Right ventricle myocardium superior (tissue), 1 donor: ENCODE measurements at regions not wholly inside any gene's neighbourhood (a gene's known extent, or its start where the extent isn't known, plus 50 kb on each side); places are given as distances from the start of the nearest gene placed in this dataset.
"Not testable (repeated sequence)": the region's sequence is repeated elsewhere in the genome, so short reads cannot be mapped to it uniquely, and the experiment has no call there.

Experiments
- ATAC-seq: fragments of 200-7000 bp; cut with Tn5 transposase; one replicate; pipeline ENCODE4 v1.9.1; 2020; ENCODE audit warnings: mild to moderate bottlenecking; ENCODE audit not compliant: poor library complexity
- DNase-seq: peaks from one replicate; pipeline ENCODE4 v3.0.0-alpha.2; 2020
- intact Hi-C: fragments of 100-400 bp; cut with DNase I; formaldehyde crosslinking; loops from one replicate; pipeline ENCODE4 v1.11.2; 2022
- donor health status: DM: no; HTN: yes; CAD: no; lungs with severe emphysema.

GRCh38 chr1:182003953-182004586, 57.4 kb downstream of the ZNF648 start:
- ATAC-seq (no peak), DNase-seq (peak; percentile 63)
- intact Hi-C loops = no loop called here

DNA sequence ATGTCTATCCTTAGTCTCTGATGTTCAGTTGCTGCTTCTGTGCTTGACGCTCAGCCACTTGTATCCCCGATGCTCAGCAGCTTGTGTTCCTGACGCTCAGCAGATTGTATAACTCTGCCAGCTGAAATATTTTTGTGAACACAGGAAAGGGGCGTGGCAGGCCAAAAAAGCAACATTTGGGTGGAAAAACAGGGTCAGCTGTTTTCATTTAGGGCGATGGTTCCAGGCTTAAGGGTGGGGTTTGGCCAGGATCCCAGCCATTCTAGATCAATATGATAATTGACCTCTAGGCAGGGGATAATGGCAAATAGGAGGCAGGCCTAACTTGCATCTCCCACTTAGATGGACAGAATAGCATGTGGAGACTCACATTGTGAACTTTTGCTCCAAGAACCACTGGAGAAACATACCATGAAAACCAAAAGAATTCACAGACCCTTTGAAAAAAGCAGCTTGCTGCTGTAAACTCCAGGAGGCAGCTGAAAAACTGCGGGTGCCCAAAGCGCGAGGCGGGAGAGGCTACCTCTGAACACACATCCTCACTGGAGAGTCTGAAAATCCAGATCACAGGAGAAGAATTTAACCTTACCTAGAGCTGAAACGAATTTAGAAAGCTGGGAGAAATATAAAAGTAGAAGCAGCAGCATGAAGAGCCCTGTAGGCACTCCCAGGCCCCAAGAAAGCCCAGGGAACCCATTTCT, 58.3 kb downstream of the ZNF648 start:
- DNase-seq = peak; percentile 39
- ATAC-seq = no peak
- intact Hi-C loops = no loop called here

GRCh38 chr1:182002570-182002969, 58.9 kb downstream of the ZNF648 start:
- intact Hi-C loops = no loop called here
- DNase-seq (no peak), ATAC-seq (no peak)

- no peak for ATAC-seq
- intact Hi-C loops = no loop called here
Observed at GRCh38 chr1:181998858-181999257, 62.7 kb downstream of the ZNF648 start.

GRCh38 chr1:181992072-181992471, 69.4 kb downstream of the ZNF648 start:
- intact Hi-C loops = no loop called here
- DNase-seq (no peak), ATAC-seq (no peak)

More at GRCh38 chr1:181998858-181999257, 62.7 kb downstream of the ZNF648 start:
- no peak for DNase-seq

DNA sequence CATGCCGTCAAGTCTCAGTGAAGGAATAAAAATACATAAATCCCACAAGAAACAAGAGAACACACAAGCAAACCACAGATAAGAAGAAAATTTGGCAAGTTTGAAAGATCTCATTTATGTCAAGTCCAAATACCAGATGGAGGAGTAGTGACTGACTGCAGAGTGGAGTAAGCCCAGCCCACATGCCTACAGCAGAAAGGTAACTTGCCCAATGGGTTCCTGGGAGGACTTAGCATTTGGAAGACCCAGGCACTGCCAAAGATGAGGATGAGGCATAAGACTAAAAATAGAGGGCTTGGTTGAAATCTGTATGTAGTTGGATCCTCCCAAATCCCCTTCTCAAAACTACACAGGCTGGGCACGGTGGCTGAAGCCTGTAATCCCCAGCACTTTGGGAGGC, 70.8 kb downstream of the ZNF648 start:
- DNase-seq (no peak), ATAC-seq (no peak)
- intact Hi-C loops = no loop called here

DNA sequence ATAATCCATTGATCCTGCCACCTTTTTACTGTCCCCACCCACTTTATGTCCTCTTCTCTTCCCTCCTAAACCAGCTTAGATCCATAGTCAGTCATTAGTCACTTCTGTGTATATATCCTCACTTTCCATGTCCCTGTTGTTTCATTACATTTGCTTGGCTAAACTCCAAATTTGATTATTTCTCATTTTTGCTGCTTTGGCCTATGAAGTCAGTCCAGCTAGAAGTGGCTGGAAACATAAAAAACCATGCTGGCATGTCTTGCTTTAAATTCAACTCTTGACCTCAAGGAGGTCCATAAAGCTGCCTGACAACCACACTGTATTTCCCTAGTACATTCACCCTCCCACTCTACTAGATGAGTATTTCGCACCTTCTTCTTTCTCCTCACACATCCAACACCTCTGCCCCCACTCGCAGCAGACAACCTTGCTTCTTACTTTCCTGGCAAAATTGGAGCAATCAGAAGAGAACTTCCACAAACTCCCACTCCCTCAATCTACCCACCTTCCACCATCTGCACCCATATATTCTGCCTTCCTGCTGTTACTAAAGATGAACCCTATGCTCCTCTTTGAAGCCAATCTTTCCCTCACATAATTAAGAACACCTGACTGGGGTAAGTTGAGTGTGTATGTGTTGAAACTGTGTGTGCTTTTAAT, 72.1 kb downstream of the ZNF648 start:
- ATAC-seq = no peak
- intact Hi-C loops = no loop called here

DNA sequence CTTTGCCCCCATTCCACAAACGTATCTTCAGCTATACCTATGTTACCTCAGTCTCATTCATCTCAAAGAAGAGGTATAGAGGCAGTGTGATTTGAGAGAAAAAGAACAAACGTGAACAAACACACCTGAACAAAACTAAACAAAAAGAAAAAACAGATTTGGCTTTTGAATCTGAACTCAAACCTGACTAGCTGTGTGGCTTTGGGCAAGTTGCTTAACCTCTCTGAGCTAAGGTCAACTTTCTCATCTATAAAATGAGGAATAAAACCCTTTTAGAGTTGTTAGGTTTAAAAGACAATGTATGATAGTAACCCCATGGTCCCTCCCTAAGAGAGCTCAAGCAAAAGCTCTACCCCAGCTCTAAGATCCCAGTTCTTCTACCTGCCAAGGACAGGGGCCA, 73.5 kb downstream of the ZNF648 start:
- DNase-seq (no peak), ATAC-seq (no peak)
- intact Hi-C loops = no loop called here

More for the DNA sequence above, 72.1 kb downstream of the ZNF648 start:
- DNase-seq = no peak

DNA sequence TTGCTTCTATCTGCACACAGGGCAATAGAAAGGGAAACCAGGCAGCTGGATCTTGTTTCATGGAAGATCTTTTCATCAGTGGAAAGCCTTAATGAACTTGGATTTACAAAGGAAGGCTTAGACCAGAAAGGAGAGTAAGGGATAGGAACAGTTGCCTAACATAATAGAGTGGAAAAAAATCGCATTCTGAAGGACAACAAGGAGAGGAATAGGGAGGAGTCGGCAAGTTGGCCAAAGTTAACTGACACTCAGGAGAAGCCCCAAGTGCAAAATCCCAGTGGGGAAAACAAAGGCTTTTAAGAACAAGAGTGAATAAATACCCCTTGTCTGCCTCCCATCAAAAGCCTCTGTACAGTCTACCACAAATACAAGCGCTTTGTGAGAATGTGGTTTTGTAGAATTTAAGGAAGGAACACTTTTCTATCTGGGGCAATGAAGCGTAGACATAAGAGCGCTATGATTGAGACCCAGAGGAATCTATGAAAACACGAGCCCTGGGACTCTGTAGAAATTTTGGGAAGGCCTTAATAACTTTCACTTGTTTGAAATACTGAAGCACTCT, 74.1 kb downstream of the ZNF648 start:
- DNase-seq = no peak
- intact Hi-C loops = no loop called here

DNA sequence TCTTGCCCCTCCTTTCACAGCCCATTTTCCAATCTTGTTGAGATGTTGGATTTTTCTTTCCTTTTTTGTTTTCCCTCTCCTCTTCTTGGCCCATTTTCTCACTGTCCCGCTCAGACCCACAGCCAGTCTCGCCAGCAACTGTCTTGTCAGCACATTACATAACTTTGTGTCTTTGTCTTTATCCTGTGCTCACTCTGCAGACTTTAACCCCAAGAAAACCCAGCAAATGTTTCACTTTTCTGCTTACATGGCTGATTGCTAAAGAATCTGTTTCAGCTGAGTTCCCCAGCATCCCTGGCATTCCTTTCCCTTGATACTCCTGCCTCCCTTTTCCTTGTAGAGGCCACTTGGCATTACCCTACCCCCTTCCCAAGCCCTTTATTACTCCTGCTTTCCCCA, 74.6 kb downstream of the ZNF648 start:
- intact Hi-C loops = no loop called here
- ATAC-seq (no peak), DNase-seq (no peak)

More for the DNA sequence above, 74.1 kb downstream of the ZNF648 start:
- no peak for ATAC-seq

- intact Hi-C loops = no loop called here
- DNase-seq (no peak), ATAC-seq (no peak)
Observed at GRCh38 chr1:181985936-181986906, 75.3 kb downstream of the ZNF648 start.

GRCh38 chr1:181985281-181985680, 76.2 kb downstream of the ZNF648 start:
- DNase-seq (no peak), ATAC-seq (no peak)
- intact Hi-C loops = no loop called here

DNA sequence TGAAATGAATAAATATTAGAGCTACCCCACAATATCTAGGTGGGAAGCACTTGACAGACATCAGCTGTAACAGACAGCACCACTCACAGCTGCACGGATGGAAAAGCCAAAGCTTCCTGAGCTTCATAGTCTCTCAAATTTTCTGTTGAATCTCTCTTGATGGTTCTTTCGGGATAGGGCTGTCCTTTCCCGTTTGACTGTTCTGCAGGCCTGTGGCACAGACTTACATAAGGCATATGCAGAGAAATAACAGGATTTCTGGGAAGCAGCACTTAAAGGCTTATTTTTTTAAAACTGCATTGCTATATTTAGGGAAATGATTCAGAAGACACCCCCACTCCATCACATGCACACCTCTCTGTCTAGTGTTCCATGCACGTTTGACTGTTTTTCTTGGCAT, 77.5 kb downstream of the ZNF648 start:
- DNase-seq (no peak), ATAC-seq (no peak)
- intact Hi-C loops = no loop called here

DNA sequence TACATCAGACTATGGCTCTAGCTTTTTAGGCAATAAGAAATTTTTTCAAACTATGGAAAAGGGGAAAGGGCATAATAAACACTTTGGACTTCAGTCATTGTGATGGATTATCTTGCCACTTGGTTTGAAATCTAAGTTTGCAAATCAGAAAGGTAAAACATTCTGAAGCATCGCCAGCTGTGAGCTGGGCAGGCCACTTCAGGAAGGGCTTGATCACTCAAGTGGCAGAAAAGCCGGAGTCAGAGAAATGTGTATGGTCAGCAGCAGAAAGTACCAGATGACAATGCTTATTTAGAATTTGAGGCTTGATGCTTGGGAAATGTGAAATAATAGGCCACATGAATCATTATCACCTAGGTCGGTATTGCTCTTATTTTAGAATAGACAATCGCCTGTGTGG, 79.7 kb downstream of the ZNF648 start:
- DNase-seq (no peak), ATAC-seq (no peak)
- intact Hi-C loops = no loop called here

DNA sequence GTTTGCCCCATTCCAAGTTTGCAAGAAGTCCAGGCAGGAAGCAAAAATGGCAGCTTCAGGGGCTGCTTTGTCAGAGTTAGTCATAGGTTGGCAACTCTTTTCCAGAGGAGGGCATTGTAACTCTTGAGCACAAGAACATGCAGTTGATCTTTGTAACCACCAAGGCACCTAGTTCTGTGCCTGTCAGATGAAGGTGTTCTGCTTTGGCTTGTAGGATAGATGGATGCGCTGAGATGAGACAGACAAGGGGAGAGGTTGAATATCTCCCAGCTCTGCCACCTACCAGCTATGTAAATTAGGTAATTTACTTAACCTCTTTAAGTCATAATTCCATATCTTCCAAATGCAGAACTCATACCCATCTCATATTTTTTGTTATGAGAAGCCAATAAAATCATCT, 89.3 kb downstream of the ZNF648 start:
- DNase-seq (no peak), ATAC-seq (no peak)
- intact Hi-C loops = no loop called here

GRCh38 chr1:181971424-181971823, 90.1 kb downstream of the ZNF648 start:
- ATAC-seq = no peak
- intact Hi-C loops = no loop called here
- no peak for DNase-seq

GRCh38 chr1:181969902-181970301, 91.6 kb downstream of the ZNF648 start:
- ATAC-seq = no peak
- intact Hi-C loops = no loop called here
- DNase-seq = no peak

DNA sequence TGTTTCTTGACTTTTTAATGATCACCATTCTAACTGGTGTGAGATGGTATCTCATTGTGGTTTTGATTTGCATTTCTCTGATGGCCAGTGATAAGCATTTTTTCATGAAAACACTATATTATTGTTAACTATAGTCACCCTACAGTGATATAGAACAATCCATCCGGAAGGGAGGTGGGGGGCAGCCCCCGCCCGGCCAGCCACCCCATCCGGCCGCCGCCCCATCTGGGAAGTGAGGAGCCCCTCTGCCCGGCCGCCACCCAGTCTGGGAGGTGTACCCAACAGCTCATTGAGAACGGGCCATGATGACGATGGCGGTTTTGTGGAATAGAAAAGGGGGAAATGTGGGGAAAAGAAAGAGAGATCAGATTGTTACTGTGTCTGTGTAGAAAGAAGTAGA, 106.8 kb downstream of the ZNF648 start:
- DNase-seq, ATAC-seq, intact Hi-C loops: not testable (repeated sequence)

DNA sequence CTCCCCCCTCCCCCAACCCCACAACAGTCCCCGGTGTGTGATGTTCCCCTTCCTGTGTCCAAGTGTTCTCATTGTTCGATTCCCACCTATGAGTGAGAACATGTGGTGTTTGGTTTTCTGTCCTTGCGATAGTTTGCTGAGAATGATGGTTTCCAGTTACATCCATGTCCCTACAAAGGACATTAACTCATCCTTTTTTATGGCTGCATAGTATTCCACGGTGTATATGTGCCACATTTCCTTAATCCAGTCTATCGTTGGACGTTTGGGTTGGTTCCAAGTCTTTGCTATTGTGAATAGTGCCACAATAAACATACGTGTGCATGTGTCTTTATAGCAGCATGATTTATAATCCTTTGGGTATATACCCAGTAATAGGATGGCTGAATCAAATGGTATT, 107.3 kb downstream of the ZNF648 start:
- DNase-seq, intact Hi-C loops, ATAC-seq: not testable (repeated sequence)
